Karpas-422 (cell line): ENCODE measurements at regions not wholly inside any gene's neighbourhood (a gene's known extent, or its start where the extent isn't known, plus 50 kb on each side); places are given as distances from the start of the nearest gene placed in this dataset.

ENCODE experiments used
- DNase-seq: peaks from one replicate; pipeline ENCODE4 v3.0.0-alpha.2; 2015
- H2AFZ ChIP-seq: fragments of 200-600 bp; sonication (generic); 2 replicates; pipeline ENCODE4 v1.6.1; 2014; ENCODE audit warnings: antibody characterized with exemption, low read length, mixed read lengths
- H3K27ac ChIP-seq: fragments of 200-600 bp; sonication (generic); 2 replicates; pipeline ENCODE4 v1.5.1; 2014; ENCODE audit warnings: mild to moderate bottlenecking, low read length, moderate library complexity
- H3K27me3 ChIP-seq: fragments of 200-600 bp; sonication (generic); 2 replicates; pipeline ENCODE4 v1.6.1; 2014; ENCODE audit warnings: low read length, mixed read lengths
- H3K36me3 ChIP-seq: fragments of 200-600 bp; sonication (generic); 2 replicates; pipeline ENCODE4 v1.6.1; 2014; ENCODE audit warnings: low read length, mixed read lengths; ENCODE audit not compliant: insufficient read depth
- H3K4me1 ChIP-seq: fragments of 200-600 bp; sonication (generic); 2 replicates; pipeline ENCODE4 v1.6.1; 2014; ENCODE audit warnings: mild to moderate bottlenecking, low read length, mixed read lengths
- H3K4me2 ChIP-seq: fragments of 200-600 bp; sonication (generic); 2 replicates; pipeline ENCODE4 v1.6.1; 2014; ENCODE audit warnings: low read length, low read depth, mild to moderate bottlenecking; ENCODE audit not compliant: poor library complexity, severe bottlenecking
- H3K4me3 ChIP-seq: fragments of 200-600 bp; sonication (generic); 2 replicates; pipeline ENCODE4 v1.5.1; 2014; ENCODE audit warnings: mild to moderate bottlenecking, antibody characterized with exemption, low read length, mixed read lengths
- H3K79me2 ChIP-seq: fragments of 200-600 bp; sonication (generic); 2 replicates; pipeline ENCODE4 v1.6.1; 2014; ENCODE audit warnings: mild to moderate bottlenecking, low read length, mixed read lengths
- H3K9ac ChIP-seq: fragments of 200-600 bp; sonication (generic); 2 replicates; pipeline ENCODE4 v1.6.0; 2014; ENCODE audit warnings: low read length
- H3K9me2 ChIP-seq: fragments of 200-600 bp; sonication (generic), shearing (Covaris generic); replicated peaks from 2 replicates; pipeline ENCODE4 v1.6.0; 2014; ENCODE audit warnings: mild to moderate bottlenecking, low read length, moderate library complexity; ENCODE audit not compliant: insufficient read depth
- H3K9me3 ChIP-seq: fragments of 300-700, 200-600 bp; sonication (generic); 2 replicates; pipeline ENCODE4 v1.6.1; 2014; ENCODE audit warnings: low read length, mixed read lengths
- H4K20me1 ChIP-seq: fragments of 200-600 bp; sonication (generic); 2 replicates; pipeline ENCODE4 v1.6.1; 2014; ENCODE audit warnings: mild to moderate bottlenecking, antibody characterized with exemption, low read length, low read depth; ENCODE audit not compliant: insufficient read depth

DNA sequence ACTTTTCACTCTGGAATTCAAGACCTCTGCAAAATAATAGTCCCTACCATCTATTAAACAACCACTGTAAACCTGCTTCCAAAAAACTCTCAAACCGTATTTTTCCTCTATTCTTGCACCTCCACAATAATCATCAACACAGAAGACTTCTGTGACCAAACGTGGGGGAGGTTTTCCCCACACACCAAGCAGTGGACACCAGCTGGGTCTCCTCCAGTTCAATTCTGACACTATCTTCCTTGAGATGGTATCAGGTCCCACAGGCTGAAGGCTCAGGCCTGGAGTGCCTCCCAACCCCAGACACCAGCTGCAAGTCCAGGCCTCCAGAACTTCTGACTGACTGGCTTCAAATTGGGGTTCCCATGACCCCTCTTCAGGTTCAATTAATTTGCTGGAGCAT is 89.6 kb upstream of the RAP2B start:
- Histone ChIP-seq H3K36me3 (no peaks in the 10 kb centered on the region), H3K4me2 (no peak overlapping the region), H3K27me3 (no peaks in the 10 kb centered on the region), H3K9me2 (no peaks in the 10 kb centered on the region), H3K79me2 (no peaks in the 10 kb centered on the region), H3K9ac (no peak overlapping the region), H3K27ac (no peak overlapping the region), H3K9me3 (no peaks in the 10 kb centered on the region), H4K20me1 (no peaks in the 10 kb centered on the region), H2AFZ (no peak overlapping the region), H3K4me3 (no peak overlapping the region), H3K4me1 (no peaks in the 10 kb centered on the region)
- DNase-seq, result no peak

DNA sequence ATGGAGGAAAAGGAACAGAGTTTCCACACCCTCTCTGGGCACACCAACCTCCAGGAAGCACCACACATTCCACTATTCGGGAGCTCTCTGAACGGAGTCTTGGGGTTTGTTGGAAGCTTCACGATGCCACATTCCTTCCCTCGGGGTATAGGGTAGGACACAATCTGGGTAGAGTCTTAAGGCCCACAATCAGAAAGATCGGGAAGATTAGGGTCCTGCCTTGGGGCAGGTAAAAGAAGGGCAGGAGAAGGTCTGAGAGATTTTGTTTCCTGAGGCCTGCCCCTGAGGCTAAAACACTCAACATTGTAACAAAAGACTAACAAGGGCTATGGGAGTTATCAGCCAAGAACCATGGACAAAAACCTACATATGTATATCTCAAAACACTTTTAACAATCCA is 89.2 kb upstream of the RAP2B start:
- H3K9me2 ChIP-seq, result no peaks in the 10 kb centered on the region
- H3K36me3 ChIP-seq, result no peaks in the 10 kb centered on the region
- H4K20me1 ChIP-seq, result no peaks in the 10 kb centered on the region
- H3K9me3 ChIP-seq, result no peaks in the 10 kb centered on the region
- H3K4me2 ChIP-seq, result no peak overlapping the region
- H3K27me3 ChIP-seq, result no peaks in the 10 kb centered on the region
- no peak overlapping the region for H3K27ac ChIP-seq
- H3K4me1 ChIP-seq, result no peaks in the 10 kb centered on the region
- H3K79me2 ChIP-seq, result no peaks in the 10 kb centered on the region
- no peak overlapping the region for H3K9ac ChIP-seq
- no peak for DNase-seq
- no peak overlapping the region for H3K4me3 ChIP-seq
- H2AFZ ChIP-seq, result no peak overlapping the region

- H2AFZ ChIP-seq, result no peak overlapping the region
- no peaks in the 10 kb centered on the region for H3K9me3 ChIP-seq
- H3K9ac ChIP-seq, result no peak overlapping the region
- H3K9me2 ChIP-seq, result no peaks in the 10 kb centered on the region
- H3K27me3 ChIP-seq, result no peaks in the 10 kb centered on the region
- DNase-seq, result no peak
- H3K27ac ChIP-seq, result no peak overlapping the region
- no peak overlapping the region for H3K4me3 ChIP-seq
- no peaks in the 10 kb centered on the region for H3K4me1 ChIP-seq
- no peaks in the 10 kb centered on the region for H4K20me1 ChIP-seq
- H3K36me3 ChIP-seq, result no peaks in the 10 kb centered on the region
- H3K79me2 ChIP-seq, result no peaks in the 10 kb centered on the region
- no peak overlapping the region for H3K4me2 ChIP-seq
Observed at GRCh38 chr3:153073636-153074035, 88.4 kb upstream of the RAP2B start.

GRCh38 chr3:153078826-153079225 is 83.2 kb upstream of the RAP2B start:
- Histone ChIP-seq H2AFZ (no peak overlapping the region), H3K27me3 (no peaks in the 10 kb centered on the region), H3K9ac (no peak overlapping the region), H3K9me2 (no peaks in the 10 kb centered on the region), H3K27ac (no peak overlapping the region), H3K4me1 (no peaks in the 10 kb centered on the region), H4K20me1 (no peaks in the 10 kb centered on the region), H3K4me2 (no peak overlapping the region), H3K9me3 (no peaks in the 10 kb centered on the region), H3K36me3 (no peaks in the 10 kb centered on the region), H3K79me2 (no peaks in the 10 kb centered on the region), H3K4me3 (no peak overlapping the region)
- no peak for DNase-seq

- Histone ChIP-seq H3K27ac (no peak overlapping the region), H3K9ac (no peak overlapping the region), H4K20me1 (no peaks in the 10 kb centered on the region), H3K9me2 (no peaks in the 10 kb centered on the region), H3K4me2 (no peak overlapping the region), H3K4me3 (no peak overlapping the region), H3K9me3 (no peaks in the 10 kb centered on the region), H2AFZ (no peak overlapping the region), H3K4me1 (no peaks in the 10 kb centered on the region), H3K36me3 (no peaks in the 10 kb centered on the region), H3K27me3 (no peaks in the 10 kb centered on the region), H3K79me2 (no peaks in the 10 kb centered on the region)
- no peak for DNase-seq
Observed at GRCh38 chr3:153079386-153079785, 82.6 kb upstream of the RAP2B start.

GRCh38 chr3:153080778-153081240 is 81.2 kb upstream of the RAP2B start:
- Histone ChIP-seq H3K27me3 (no peaks in the 10 kb centered on the region), H3K9ac (no peak overlapping the region), H4K20me1 (no peaks in the 10 kb centered on the region), H3K9me2 (no peaks in the 10 kb centered on the region), H3K4me2 (no peak overlapping the region), H3K27ac (no peak overlapping the region), H2AFZ (no peak overlapping the region), H3K4me3 (no peak overlapping the region), H3K79me2 (no peaks in the 10 kb centered on the region), H3K9me3 (no peaks in the 10 kb centered on the region), H3K36me3 (no peaks in the 10 kb centered on the region), H3K4me1 (no peaks in the 10 kb centered on the region)
- DNase-seq, result no peak

GRCh38 chr3:153084431-153084830 is 77.6 kb upstream of the RAP2B start:
- Histone ChIP-seq H3K27ac (no peak overlapping the region), H2AFZ (no peak overlapping the region), H3K9me2 (no peaks in the 10 kb centered on the region), H3K4me1 (no peaks in the 10 kb centered on the region), H4K20me1 (no peaks in the 10 kb centered on the region), H3K27me3 (no peaks in the 10 kb centered on the region), H3K9ac (no peak overlapping the region), H3K79me2 (no peaks in the 10 kb centered on the region), H3K4me3 (no peak overlapping the region), H3K9me3 (no peaks in the 10 kb centered on the region), H3K36me3 (no peaks in the 10 kb centered on the region), H3K4me2 (no peak overlapping the region)
- no peak for DNase-seq

DNA sequence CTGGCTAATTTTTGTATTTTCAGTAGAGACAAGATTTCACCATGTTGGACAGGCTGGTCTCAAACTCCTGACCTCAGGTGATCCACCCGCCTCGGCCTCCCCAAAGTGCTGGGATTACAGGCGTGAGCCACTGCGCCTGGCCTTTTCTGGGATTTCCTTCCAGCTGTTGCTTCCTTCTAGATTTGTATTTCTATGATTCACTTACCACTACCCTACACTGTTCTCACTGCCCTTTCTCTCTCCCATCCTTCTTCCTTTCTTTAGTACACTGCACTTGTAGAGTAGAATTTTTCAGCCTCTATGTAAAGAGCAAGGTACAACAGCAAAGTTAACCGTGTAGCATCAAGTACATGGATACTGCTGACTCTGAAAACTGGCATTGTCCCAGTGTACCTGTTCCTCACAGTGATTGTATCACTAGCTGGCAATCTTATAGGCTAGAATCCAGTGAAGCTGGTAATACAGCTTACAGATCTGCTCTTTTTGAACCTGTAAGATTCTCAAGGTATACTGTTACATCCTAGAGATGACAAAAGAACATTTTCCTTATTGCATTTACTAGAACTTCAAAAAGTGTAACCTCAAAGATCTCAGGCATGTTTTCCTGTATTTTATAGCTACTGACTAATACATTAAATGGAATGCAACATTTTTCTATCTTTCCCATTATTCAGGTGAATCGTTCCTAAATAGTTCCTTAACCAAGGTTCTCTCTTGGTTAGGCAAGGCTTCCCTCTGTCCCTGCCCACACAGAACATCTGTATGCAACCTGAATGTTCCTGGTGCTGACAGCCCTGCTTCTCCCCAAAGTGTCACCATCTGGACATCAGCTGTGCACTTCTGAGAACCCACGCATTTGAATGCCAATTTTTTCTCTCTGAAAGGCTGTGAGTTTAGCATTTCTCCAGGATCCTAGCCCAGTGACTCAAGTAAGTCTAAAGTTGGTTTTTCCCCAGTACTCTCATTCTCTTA is 74.1 kb upstream of the RAP2B start:
- no peak overlapping the region for H3K27ac ChIP-seq
- no peak for DNase-seq
- no peaks in the 10 kb centered on the region for H3K27me3 ChIP-seq
- H2AFZ ChIP-seq, result no peak overlapping the region
- no peak overlapping the region for H3K9ac ChIP-seq
- H3K4me2 ChIP-seq, result no peak overlapping the region
- H3K4me1 ChIP-seq, result no peaks in the 10 kb centered on the region
- H3K9me2 ChIP-seq, result no peaks in the 10 kb centered on the region
- no peaks in the 10 kb centered on the region for H3K9me3 ChIP-seq
- H3K36me3 ChIP-seq, result no peaks in the 10 kb centered on the region
- H3K79me2 ChIP-seq, result no peaks in the 10 kb centered on the region
- no peaks in the 10 kb centered on the region for H4K20me1 ChIP-seq
- H3K4me3 ChIP-seq, result no peak overlapping the region
